MM.1S (cell line): ENCODE measurements at regions not wholly inside any gene's neighbourhood (a gene's known extent, or its start where the extent isn't known, plus 50 kb on each side); places are given as distances from the start of the nearest gene placed in this dataset.

Source experiments
- CTCF ChIP-seq: fragments of 300-600 bp; sonication (generic); IDR thresholded peaks from 2 replicates; pipeline ENCODE4 v1.5.1; 2016; ENCODE audit warnings: antibody characterized with exemption, low read length, mixed read lengths
- EZH2 ChIP-seq: fragments of 300-600 bp; sonication (generic); optimal IDR thresholded peaks from 2 replicates; pipeline ENCODE3; 2017; ENCODE audit warnings: low read depth, mild to moderate bottlenecking, antibody characterized with exemption, low read length, mixed read lengths

- TF ChIP-seq CTCF (no peak), EZH2 (no peak)
These were observed 914.5 kb downstream of the NLGN4X start for GRCh38 chrX:5314148-5314547.
